ENCODE measurements at regions not wholly inside any gene's neighbourhood (a gene's known extent, or its start where the extent isn't known, plus 50 kb on each side); places are given as distances from the start of the nearest gene placed in this dataset.

GRCh38 chr6:119608994-119609393, 259.4 kb upstream of the MAN1A1 start:
- Histone ChIP-seq H4K20me1 (ENCODE audit: insufficient read depth, low read length) (no peaks in the 10 kb centered on the region), H3K36me3 (replicated peaks; ENCODE audit: low read depth, low read length) (no peaks in the 10 kb centered on the region), H3K9ac (ENCODE audit: low read length) (no peak overlapping the region), H3K27me3 (ENCODE audit: low read depth, low read length) (no peaks in the 10 kb centered on the region), H3K9me3 (ENCODE audit: insufficient read depth, low read length) (no peaks in the 10 kb centered on the region), H3K4me2 (ENCODE audit: low read length) (no peak overlapping the region), H3K79me2 (ENCODE audit: low read length) (no peaks in the 10 kb centered on the region), H3K27ac (ENCODE audit: low read length) (no peak overlapping the region), H2AFZ (ENCODE audit: low read depth, low read length) (no peak overlapping the region), H3K4me3 (ENCODE audit: low read length) (no peak overlapping the region), H3K4me1 (ENCODE audit: low read length) (peaks cover 4% of the 10 kb centered on the region; the same call in 1 of the 2 replicates)
- TF ChIP-seq CTCF (IDR thresholded peaks at IDR 0.05; ENCODE audit: low read depth, low read length) (no peak), EZH2phosphoT487 (IDR thresholded peaks at IDR 0.05; ENCODE audit: low read depth) (no peak)

GRCh38 chr6:119604124-119604523, 254.6 kb upstream of the MAN1A1 start:
- Histone ChIP-seq H3K9me3 (ENCODE audit: insufficient read depth, low read length) (no peaks in the 10 kb centered on the region), H3K4me2 (ENCODE audit: low read length) (no peak overlapping the region), H3K27me3 (ENCODE audit: low read depth, low read length) (no peaks in the 10 kb centered on the region), H3K4me3 (ENCODE audit: low read length) (no peak overlapping the region), H3K4me1 (ENCODE audit: low read length) (no peaks in the 10 kb centered on the region), H3K79me2 (ENCODE audit: low read length) (no peaks in the 10 kb centered on the region), H3K9ac (ENCODE audit: low read length) (no peak overlapping the region), H3K27ac (ENCODE audit: low read length) (no peak overlapping the region), H3K36me3 (replicated peaks; ENCODE audit: low read depth, low read length) (no peaks in the 10 kb centered on the region), H4K20me1 (ENCODE audit: insufficient read depth, low read length) (no peaks in the 10 kb centered on the region), H2AFZ (ENCODE audit: low read depth, low read length) (no peak overlapping the region)
- no peak for TF ChIP-seq CTCF (IDR thresholded peaks at IDR 0.05; ENCODE audit: low read depth, low read length)
- no peak for TF ChIP-seq EZH2phosphoT487 (IDR thresholded peaks at IDR 0.05; ENCODE audit: low read depth)

GRCh38 chr6:119603501-119603900, 253.9 kb upstream of the MAN1A1 start:
- Histone ChIP-seq H3K27ac (ENCODE audit: low read length) (no peak overlapping the region), H3K4me1 (ENCODE audit: low read length) (no peaks in the 10 kb centered on the region), H3K4me3 (ENCODE audit: low read length) (no peak overlapping the region), H3K4me2 (ENCODE audit: low read length) (no peak overlapping the region), H2AFZ (ENCODE audit: low read depth, low read length) (no peak overlapping the region), H4K20me1 (ENCODE audit: insufficient read depth, low read length) (no peaks in the 10 kb centered on the region), H3K27me3 (ENCODE audit: low read depth, low read length) (no peaks in the 10 kb centered on the region), H3K9ac (ENCODE audit: low read length) (no peak overlapping the region), H3K36me3 (replicated peaks; ENCODE audit: low read depth, low read length) (no peaks in the 10 kb centered on the region), H3K79me2 (ENCODE audit: low read length) (no peaks in the 10 kb centered on the region), H3K9me3 (ENCODE audit: insufficient read depth, low read length) (no peaks in the 10 kb centered on the region)
- TF ChIP-seq EZH2phosphoT487 (IDR thresholded peaks at IDR 0.05; ENCODE audit: low read depth) = no peak
- TF ChIP-seq CTCF (IDR thresholded peaks at IDR 0.05; ENCODE audit: low read depth, low read length) = no peak

- Histone ChIP-seq H3K79me2 (ENCODE audit: low read length) (no peaks in the 10 kb centered on the region), H3K4me1 (ENCODE audit: low read length) (no peaks in the 10 kb centered on the region), H4K20me1 (ENCODE audit: insufficient read depth, low read length) (no peaks in the 10 kb centered on the region), H3K36me3 (replicated peaks; ENCODE audit: low read depth, low read length) (no peaks in the 10 kb centered on the region), H2AFZ (ENCODE audit: low read depth, low read length) (no peak overlapping the region), H3K4me3 (ENCODE audit: low read length) (no peak overlapping the region), H3K9ac (ENCODE audit: low read length) (no peak overlapping the region), H3K27ac (ENCODE audit: low read length) (no peak overlapping the region), H3K27me3 (ENCODE audit: low read depth, low read length) (no peaks in the 10 kb centered on the region), H3K4me2 (ENCODE audit: low read length) (no peak overlapping the region), H3K9me3 (ENCODE audit: insufficient read depth, low read length) (no peaks in the 10 kb centered on the region)
- no peak for TF ChIP-seq CTCF (IDR thresholded peaks at IDR 0.05; ENCODE audit: low read depth, low read length)
Observed at GRCh38 chr6:119602215-119603178, 252.9 kb upstream of the MAN1A1 start.
